HepG2 (cell line): ENCODE measurements at regions not wholly inside any gene's neighbourhood (a gene's known extent, or its start where the extent isn't known, plus 50 kb on each side); places are given as distances from the start of the nearest gene placed in this dataset.

Experiments
- ATAC-seq: fragments of 200-7000 bp; cut with Tn5 transposase; 3 replicates; pipeline ENCODE4 v1.9.1; 2020; ENCODE audit warnings: mild to moderate bottlenecking, moderate library complexity
- BruUV-seq: library from RNA; stranded (reverse); fragments of 400-500 nt; replicated peaks from 2 replicates; lab custom pipeline; 2021; lab: Mats Ljungman, UMichigan
- CTCF ChIA-PET: fragments of 300-600 bp; formaldehyde crosslinking; extraction: SDS; loops from one replicate; lab custom pipeline; 2021; ENCODE audit warnings: low total read pairs, inconsistent platforms, low intra/inter-chr PET ratio; lab: Yijun Ruan, JAX
- POLR2A ChIA-PET: fragments of 350-600 bp; sonication (Branson Sonifier 250); formaldehyde crosslinking; loops from one replicate; lab custom pipeline; 2020; ENCODE audit warnings: antibody characterized with exemption, inconsistent platforms; lab: Yijun Ruan, JAX
- DNase-seq: peaks from one replicate; pipeline ENCODE4 v3.0.0-alpha.2; 2015; ENCODE audit warnings: low spot score
- FAIRE-seq: peaks from 3 replicates; lab custom pipeline; 2011; peaks lifted over from hg19 to GRCh38; lab: Jason Lieb, UNC
- H2AFZ ChIP-seq: one replicate; pipeline ENCODE4 v1.6.1; 2011; ENCODE audit warnings: low read length, inconsistent platforms
- H3K27ac ChIP-seq: fragments of 300-600 bp; 3 replicates; pipeline ENCODE4 v1.8.0; 2011; ENCODE audit warnings: mixed run types, mild to moderate bottlenecking, mixed read lengths, low read length, inconsistent platforms; ENCODE audit not compliant: insufficient read depth; ENCODE audit errors: extremely low read length
- H3K27me3 ChIP-seq, 2 experiments: fragments of 200-600 bp in 1 of 2; 2 replicates in 1 of 2; 3 replicates in 1 of 2; pipeline versions ENCODE4 v1.6.0 to v1.8.0; 2011; ENCODE audit warnings: low read length in 2 of 2, mild to moderate bottlenecking in 2 of 2, moderate library complexity in 2 of 2, inconsistent platforms in 1 of 2; ENCODE audit not compliant: insufficient read depth in 2 of 2, control insufficient read depth in 1 of 2
- H3K36me3 ChIP-seq, 2 experiments: fragments of 200-600 bp in 1 of 2; replicated peaks in 1 of 2; 2 replicates in 1 of 2; 3 replicates in 1 of 2; pipeline versions ENCODE4 v1.5.1 to v1.8.0; 2011; ENCODE audit warnings: low read length in 2 of 2, inconsistent platforms in 1 of 2; ENCODE audit not compliant: insufficient read depth in 2 of 2, control insufficient read depth in 1 of 2
- H3K4me1 ChIP-seq: 2 replicates; pipeline ENCODE4 v1.5.1; 2012; ENCODE audit warnings: low read length, inconsistent platforms; ENCODE audit not compliant: insufficient read depth
- H3K4me2 ChIP-seq: 2 replicates; pipeline ENCODE4 v1.6.0; 2011; ENCODE audit warnings: low read depth, low read length, inconsistent platforms
- H3K4me3 ChIP-seq, 3 experiments: fragments of 200-600 bp in 1 of 3; sonication (generic), shearing (Covaris generic) in 1 of 3; replicated peaks in 1 of 3; 2 replicates each; pipeline ENCODE4 v1.5.1; 2011 to 2016; ENCODE audit warnings: low read length in 3 of 3, inconsistent platforms in 2 of 3, low read depth in 2 of 3, mild to moderate bottlenecking in 2 of 3, control low read depth in 1 of 3, mixed read lengths in 1 of 3; ENCODE audit not compliant: insufficient read depth in 1 of 3
- H3K79me2 ChIP-seq: one replicate; pipeline ENCODE4 v1.6.1; 2011; ENCODE audit warnings: low read length, inconsistent platforms; ENCODE audit not compliant: insufficient read depth
- H3K9ac ChIP-seq: 2 replicates; pipeline ENCODE4 v1.6.0; 2011; ENCODE audit warnings: mild to moderate bottlenecking, low read depth, low read length, inconsistent platforms; ENCODE audit not compliant: insufficient read depth
- H3K9me3 ChIP-seq: 2 replicates; pipeline ENCODE4 v1.5.1; 2012; ENCODE audit warnings: mild to moderate bottlenecking, low read length
- H4K20me1 ChIP-seq: 2 replicates; pipeline ENCODE4 v1.6.0; 2011; ENCODE audit warnings: inconsistent platforms, mild to moderate bottlenecking, low read length, moderate library complexity; ENCODE audit not compliant: insufficient read depth
- ARNT ChIP-seq: fragments of 450-650 bp; IDR thresholded peaks from 2 replicates; pipeline ENCODE4 v1.6.1; 2017
- ATF5 ChIP-seq: sonication (generic); formaldehyde crosslinking; IDR thresholded peaks from 2 replicates; pipeline ENCODE4 v1.4.0; 2020; ENCODE audit warnings: mild to moderate bottlenecking, low read depth, missing genetic modification reagents
- HNRNPLL ChIP-seq: fragments of 200-400 bp; formaldehyde crosslinking; IDR thresholded peaks from 2 replicates; pipeline ENCODE4 v1.6.1; 2017; ENCODE audit warnings: mild to moderate bottlenecking, low read depth, low read length; ENCODE audit not compliant: poor library complexity, severe bottlenecking
- KDM5A ChIP-seq: fragments of 200-600 bp; sonication (generic); IDR thresholded peaks from 2 replicates; pipeline ENCODE4 v1.7.0; 2018; ENCODE audit warnings: antibody characterized with exemption, mild to moderate bottlenecking, low read length, borderline replicate concordance
- KLF6 ChIP-seq: IDR thresholded peaks from 2 replicates; pipeline ENCODE4 v1.8.0; 2016; ENCODE audit warnings: missing biosample characterization, missing genetic modification reagents
- PHF5A ChIP-seq: IDR thresholded peaks from one replicate; pipeline ENCODE4 v1.6.1; 2018; ENCODE audit warnings: low read depth, missing genetic modification reagents; ENCODE audit not compliant: unreplicated experiment
- PTBP1 ChIP-seq: fragments of 200-400 bp; formaldehyde crosslinking; IDR thresholded peaks from 2 replicates; pipeline ENCODE4 v1.6.1; 2018; ENCODE audit warnings: low read length, low read depth; ENCODE audit not compliant: poor library complexity, severe bottlenecking
- RBM22 ChIP-seq: fragments of 200-400 bp; formaldehyde crosslinking; optimal IDR thresholded peaks from 2 replicates; pipeline ENCODE3; 2017; ENCODE audit warnings: mild to moderate bottlenecking, low read length, moderate library complexity
- TCF7L2 ChIP-seq: IDR thresholded peaks from 2 replicates; pipeline ENCODE4 v1.6.1; 2011; ENCODE audit warnings: mild to moderate bottlenecking, low read depth, low read length, moderate library complexity
- ZBTB20 ChIP-seq: sonication (generic); formaldehyde crosslinking; IDR thresholded peaks from 2 replicates; pipeline ENCODE4 v1.8.1; 2023; ENCODE audit warnings: missing genetic modification reagents, low read depth, mild to moderate bottlenecking, borderline replicate concordance
- ZNF276 ChIP-seq: sonication (generic); formaldehyde crosslinking; IDR thresholded peaks from 2 replicates; pipeline ENCODE4 v1.4.0; 2020; ENCODE audit warnings: mild to moderate bottlenecking, low read depth, missing genetic modification reagents
- ZNF724P ChIP-seq: sonication (generic); formaldehyde crosslinking; IDR thresholded peaks from 2 replicates; pipeline ENCODE4 v1.8.0; 2022; ENCODE audit warnings: missing genetic modification reagents, borderline replicate concordance
- WGBS: methylation state at CpG from one replicate; pipeline ENCODE4 v1.1.6; 2017; ENCODE audit warnings: low lambda C conversion rate; 5-methylcytosine and 5-hydroxymethylcytosine counted together
- in situ Hi-C: cut with HindIII; loops from 2 replicates; pipeline ENCODE4 v1.10.0; 2017; ENCODE audit warnings: low pct_unique_long_range_greater_than_20kb; ENCODE audit not compliant: extremely low pct_ligation_motif_present
- intact Hi-C: fragments of 100-400 bp; cut with micrococcal nuclease; formaldehyde crosslinking; loops from one replicate; pipeline ENCODE4 v1.10.0; 2022; ENCODE audit not compliant: unreplicated experiment
- TF ChIP-seq, protein P1 (sequence below): sonication (generic); formaldehyde crosslinking; IDR thresholded peaks from 2 replicates; pipeline ENCODE4 v1.4.0; 2020; ENCODE audit warnings: missing genetic modification reagents, mild to moderate bottlenecking, borderline replicate concordance

DNA sequence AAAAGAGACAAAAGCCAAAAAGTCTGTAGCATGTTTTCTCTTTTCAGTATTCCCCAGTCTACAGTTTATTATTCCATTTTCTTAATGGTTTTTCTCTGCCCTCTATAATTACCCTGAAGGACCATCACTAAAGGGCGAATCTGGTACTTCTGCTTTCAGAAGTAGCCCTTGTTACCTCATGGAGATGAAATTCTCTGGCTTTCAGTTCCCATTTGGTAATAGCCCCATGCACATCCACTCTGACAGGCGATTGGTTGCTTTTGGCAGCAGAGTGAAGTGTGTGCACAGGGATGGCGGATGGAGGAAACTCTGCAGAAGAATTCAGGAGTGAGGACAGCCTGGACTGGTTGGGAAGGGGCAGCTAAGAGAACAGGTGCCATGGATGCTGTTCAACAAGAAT, 66.3 kb upstream of the NABP1 start:
- no peak for DNase-seq
- Histone ChIP-seq H2AFZ (no peak overlapping the region), H3K9me3 (no peaks in the 10 kb centered on the region), H3K36me3 (no peaks in the 10 kb centered on the region), H3K9ac (no peak overlapping the region), H3K4me2 (no peak overlapping the region), H4K20me1 (no peaks in the 10 kb centered on the region), H3K4me3 (no peak overlapping the region), H3K79me2 (no peaks in the 10 kb centered on the region), H3K27me3 (no peaks in the 10 kb centered on the region), H3K4me1 (no peaks in the 10 kb centered on the region), H3K27ac (no peak overlapping the region)
- CTCF ChIA-PET = no interaction called here
- TF ChIP-seq, protein P1, sequence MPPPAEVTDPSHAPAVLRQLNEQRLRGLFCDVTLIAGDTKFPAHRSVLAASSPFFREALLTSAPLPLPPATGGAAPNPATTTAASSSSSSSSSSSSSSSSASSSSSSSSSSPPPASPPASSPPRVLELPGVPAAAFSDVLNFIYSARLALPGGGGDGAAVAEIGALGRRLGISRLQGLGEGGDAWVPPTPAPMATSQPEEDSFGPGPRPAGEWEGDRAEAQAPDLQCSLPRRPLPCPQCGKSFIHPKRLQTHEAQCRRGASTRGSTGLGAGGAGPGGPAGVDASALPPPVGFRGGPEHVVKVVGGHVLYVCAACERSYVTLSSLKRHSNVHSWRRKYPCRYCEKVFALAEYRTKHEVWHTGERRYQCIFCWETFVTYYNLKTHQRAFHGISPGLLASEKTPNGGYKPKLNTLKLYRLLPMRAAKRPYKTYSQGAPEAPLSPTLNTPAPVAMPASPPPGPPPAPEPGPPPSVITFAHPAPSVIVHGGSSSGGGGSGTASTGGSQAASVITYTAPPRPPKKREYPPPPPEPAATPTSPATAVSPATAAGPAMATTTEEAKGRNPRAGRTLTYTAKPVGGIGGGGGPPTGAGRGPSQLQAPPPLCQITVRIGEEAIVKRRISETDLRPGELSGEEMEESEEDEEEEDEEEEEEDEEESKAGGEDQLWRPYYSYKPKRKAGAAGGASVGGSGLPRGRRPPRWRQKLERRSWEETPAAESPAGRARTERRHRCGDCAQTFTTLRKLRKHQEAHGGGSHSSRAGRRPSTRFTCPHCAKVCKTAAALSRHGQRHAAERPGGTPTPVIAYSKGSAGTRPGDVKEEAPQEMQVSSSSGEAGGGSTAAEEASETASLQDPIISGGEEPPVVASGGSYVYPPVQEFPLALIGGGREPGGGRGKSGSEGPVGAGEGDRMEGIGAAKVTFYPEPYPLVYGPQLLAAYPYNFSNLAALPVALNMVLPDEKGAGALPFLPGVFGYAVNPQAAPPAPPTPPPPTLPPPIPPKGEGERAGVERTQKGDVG (CRISPR knock-in tag) = no peak
- TF ChIP-seq RBM22 = no peak
- TF ChIP-seq ARNT = no peak
- TF ChIP-seq TCF7L2 = no peak
- no peak for TF ChIP-seq KDM5A
- TF ChIP-seq PTBP1 = no peak
- TF ChIP-seq KLF6 = no peak
- no peak for ATAC-seq
- intact Hi-C loops = no loop called here
- no TSS peak for BruUV-seq
- no peak for FAIRE-seq
- POLR2A ChIA-PET = no interaction called here
- 23% methylated on average over 3 of the region's 3 CpGs for WGBS
- in situ Hi-C loops = no loop called here

DNA sequence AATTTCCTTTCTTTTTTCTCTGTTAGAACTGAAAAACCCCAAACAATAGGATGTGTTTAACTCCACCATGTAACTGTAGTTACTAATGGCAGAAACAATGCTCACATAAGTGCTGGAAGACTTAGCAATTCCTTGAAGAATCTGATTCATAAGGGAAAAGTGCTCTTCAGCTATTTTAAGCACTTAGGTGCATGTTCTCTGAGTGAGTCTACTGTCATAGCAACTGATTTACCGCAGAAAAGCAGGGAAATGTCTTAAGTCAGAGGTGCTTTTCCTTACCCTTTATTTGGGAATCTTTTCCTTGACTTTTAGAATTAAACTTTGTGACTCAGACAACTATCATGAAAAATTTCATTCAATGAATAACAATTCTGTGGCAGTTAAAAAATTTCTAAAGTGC, 65.4 kb upstream of the NABP1 start:
- ATAC-seq (no peak), FAIRE-seq (no peak), DNase-seq (no peak)
- no peaks in the 10 kb centered on the region for H4K20me1 ChIP-seq
- TF ChIP-seq PHF5A (CRISPR knock-in tag) (no peak), ATF5 (CRISPR knock-in tag) (no peak), ZBTB20 (no peak), ZNF724P (CRISPR knock-in tag) (no peak), ZNF276 (CRISPR knock-in tag) (no peak), HNRNPLL (no peak)
- POLR2A ChIA-PET = no interaction called here
- H3K36me3 ChIP-seq = no peaks in the 10 kb centered on the region
- no peak overlapping the region for H3K27ac ChIP-seq
- CTCF ChIA-PET = no interaction called here
- in situ Hi-C loops (no loop called here), intact Hi-C loops (no loop called here)
- 3% methylated on average over 1 of the region's 1 CpG for WGBS
- no peak overlapping the region for H3K4me2 ChIP-seq
- H3K9ac ChIP-seq = no peak overlapping the region
- H3K79me2 ChIP-seq = no peaks in the 10 kb centered on the region
- no peak overlapping the region for H3K4me3 ChIP-seq
- no peaks in the 10 kb centered on the region for H3K9me3 ChIP-seq
- no peaks in the 10 kb centered on the region for H3K27me3 ChIP-seq
- no TSS peak for BruUV-seq
- H3K4me1 ChIP-seq = no peaks in the 10 kb centered on the region
- no peak overlapping the region for H2AFZ ChIP-seq
